ENCODE measurements at regions not wholly inside any gene's neighbourhood (a gene's known extent, or its start where the extent isn't known, plus 50 kb on each side); places are given as distances from the start of the nearest gene placed in this dataset.

DNA sequence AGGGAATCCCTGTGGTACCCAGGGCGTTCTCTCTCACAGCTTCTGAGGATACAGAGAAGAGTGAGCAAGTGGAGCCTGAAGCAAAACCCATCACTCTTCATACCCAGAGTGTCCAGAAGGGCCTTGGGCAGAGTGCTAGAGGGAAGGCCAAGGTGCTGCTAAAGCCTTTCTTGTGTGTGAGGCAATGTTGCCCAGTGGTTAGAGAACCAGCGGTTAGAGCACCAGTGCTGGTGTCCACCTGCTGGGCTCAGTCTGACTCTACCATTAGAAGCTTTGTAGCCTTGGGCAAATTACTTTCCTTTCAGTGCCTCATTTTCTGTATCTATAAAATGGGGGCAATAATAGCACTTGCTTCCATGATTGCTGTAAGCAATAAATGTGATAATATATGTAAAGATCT lies 210.5 kb upstream of the SKOR2 start:
- TF ChIP-seq, protein P1, sequence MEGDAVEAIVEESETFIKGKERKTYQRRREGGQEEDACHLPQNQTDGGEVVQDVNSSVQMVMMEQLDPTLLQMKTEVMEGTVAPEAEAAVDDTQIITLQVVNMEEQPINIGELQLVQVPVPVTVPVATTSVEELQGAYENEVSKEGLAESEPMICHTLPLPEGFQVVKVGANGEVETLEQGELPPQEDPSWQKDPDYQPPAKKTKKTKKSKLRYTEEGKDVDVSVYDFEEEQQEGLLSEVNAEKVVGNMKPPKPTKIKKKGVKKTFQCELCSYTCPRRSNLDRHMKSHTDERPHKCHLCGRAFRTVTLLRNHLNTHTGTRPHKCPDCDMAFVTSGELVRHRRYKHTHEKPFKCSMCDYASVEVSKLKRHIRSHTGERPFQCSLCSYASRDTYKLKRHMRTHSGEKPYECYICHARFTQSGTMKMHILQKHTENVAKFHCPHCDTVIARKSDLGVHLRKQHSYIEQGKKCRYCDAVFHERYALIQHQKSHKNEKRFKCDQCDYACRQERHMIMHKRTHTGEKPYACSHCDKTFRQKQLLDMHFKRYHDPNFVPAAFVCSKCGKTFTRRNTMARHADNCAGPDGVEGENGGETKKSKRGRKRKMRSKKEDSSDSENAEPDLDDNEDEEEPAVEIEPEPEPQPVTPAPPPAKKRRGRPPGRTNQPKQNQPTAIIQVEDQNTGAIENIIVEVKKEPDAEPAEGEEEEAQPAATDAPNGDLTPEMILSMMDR (IDR thresholded peaks at IDR 0.05) = no peak
- no peaks in the 10 kb centered on the region for H3K4me1 ChIP-seq
- H3K27me3 ChIP-seq = no peaks in the 10 kb centered on the region
- no peak for DNase-seq (ENCODE audit: low spot score)
- no peak overlapping the region for H3K4me3 ChIP-seq
- no peaks in the 10 kb centered on the region for H3K9me3 ChIP-seq
- no peaks in the 10 kb centered on the region for H3K36me3 ChIP-seq
- no peak overlapping the region for H3K27ac ChIP-seq

DNA sequence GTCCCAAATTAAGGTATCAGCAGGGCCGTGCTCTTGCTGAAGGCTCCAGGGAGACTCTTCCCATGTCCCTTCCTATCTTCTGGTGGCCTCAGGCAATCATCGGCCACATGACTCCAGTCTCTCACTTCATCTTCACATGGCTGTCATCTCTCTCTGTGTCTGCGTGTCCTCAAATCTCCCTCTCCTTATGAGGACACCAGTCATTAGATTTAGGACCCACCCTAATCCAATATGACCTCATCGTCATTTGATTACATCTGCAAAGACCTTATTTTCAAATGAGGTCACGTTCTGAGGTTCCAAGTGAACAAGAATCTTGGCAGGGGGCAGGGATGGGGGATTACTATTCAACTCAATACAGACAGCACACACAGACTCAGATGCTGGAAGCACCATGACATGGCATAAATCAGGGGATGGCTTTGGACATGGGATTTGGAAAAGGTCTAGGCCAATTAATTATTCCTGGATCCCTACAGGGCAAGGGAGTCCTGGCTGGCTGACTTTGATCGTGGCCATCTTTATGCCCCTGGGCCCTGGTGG lies 210.0 kb upstream of the SKOR2 start:
- no peaks in the 10 kb centered on the region for H3K27me3 ChIP-seq
- DNase-seq (ENCODE audit: low spot score) = no peak
- TF ChIP-seq, protein P1 (IDR thresholded peaks at IDR 0.05) = no peak
- no peak overlapping the region for H3K27ac ChIP-seq
- no peak overlapping the region for H3K4me3 ChIP-seq
- no peaks in the 10 kb centered on the region for H3K9me3 ChIP-seq
- H3K36me3 ChIP-seq = no peaks in the 10 kb centered on the region
- H3K4me1 ChIP-seq = no peaks in the 10 kb centered on the region

DNA sequence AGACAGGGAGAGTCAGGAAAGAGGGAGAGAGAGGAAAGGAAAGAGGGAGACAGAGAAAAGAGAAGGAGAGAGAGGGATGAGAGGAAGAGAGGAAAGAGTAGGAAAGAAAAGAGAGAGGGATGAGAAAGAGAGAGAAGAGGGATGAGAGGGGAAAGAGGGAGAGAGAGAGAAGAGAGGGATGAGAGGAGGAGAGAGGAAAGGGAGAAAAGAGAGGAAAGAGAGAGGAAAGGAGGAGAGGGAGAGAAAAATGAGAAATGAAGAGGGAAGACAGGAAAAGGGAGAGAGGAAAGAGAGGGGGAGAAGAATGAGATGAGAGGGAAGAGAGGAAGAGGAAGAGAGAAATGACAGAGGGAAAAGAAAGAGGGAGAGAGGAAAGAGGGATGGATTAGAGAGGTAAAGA lies 207.0 kb upstream of the SKOR2 start:
- H3K4me1 ChIP-seq = no peaks in the 10 kb centered on the region
- DNase-seq (ENCODE audit: low spot score) = no peak
- H3K27ac ChIP-seq = no peak overlapping the region
- TF ChIP-seq, protein P1 (IDR thresholded peaks at IDR 0.05) = no peak
- H3K27me3 ChIP-seq = no peaks in the 10 kb centered on the region
- no peaks in the 10 kb centered on the region for H3K36me3 ChIP-seq
- H3K9me3 ChIP-seq = no peaks in the 10 kb centered on the region
- H3K4me3 ChIP-seq = no peak overlapping the region

DNA sequence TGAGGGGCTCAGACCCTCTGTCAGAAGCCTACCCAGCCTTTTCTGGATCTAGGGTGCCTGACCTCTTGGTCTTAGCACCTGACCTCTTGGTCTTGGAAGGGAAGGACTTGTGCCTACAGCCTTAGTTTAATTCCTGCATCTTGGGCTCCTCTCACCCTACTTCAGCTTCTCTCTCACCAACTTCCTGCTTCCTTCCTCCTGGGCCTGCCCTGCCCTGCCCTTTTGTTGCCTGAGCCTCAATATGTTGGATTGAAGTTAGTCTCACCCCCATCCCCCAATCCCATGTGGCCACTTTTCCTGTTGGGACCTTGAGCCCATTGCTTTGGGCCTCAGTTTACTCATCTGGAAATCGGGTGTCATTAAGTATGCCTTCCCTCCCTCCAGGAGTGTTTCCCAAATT lies 206.2 kb upstream of the SKOR2 start:
- H3K4me3 ChIP-seq = no peak overlapping the region
- H3K9me3 ChIP-seq = no peaks in the 10 kb centered on the region
- DNase-seq (ENCODE audit: low spot score) = no peak
- TF ChIP-seq, protein P1 (IDR thresholded peaks at IDR 0.05) = no peak
- H3K4me1 ChIP-seq = no peaks in the 10 kb centered on the region
- H3K27ac ChIP-seq = no peak overlapping the region
- no peaks in the 10 kb centered on the region for H3K36me3 ChIP-seq
- no peaks in the 10 kb centered on the region for H3K27me3 ChIP-seq

DNA sequence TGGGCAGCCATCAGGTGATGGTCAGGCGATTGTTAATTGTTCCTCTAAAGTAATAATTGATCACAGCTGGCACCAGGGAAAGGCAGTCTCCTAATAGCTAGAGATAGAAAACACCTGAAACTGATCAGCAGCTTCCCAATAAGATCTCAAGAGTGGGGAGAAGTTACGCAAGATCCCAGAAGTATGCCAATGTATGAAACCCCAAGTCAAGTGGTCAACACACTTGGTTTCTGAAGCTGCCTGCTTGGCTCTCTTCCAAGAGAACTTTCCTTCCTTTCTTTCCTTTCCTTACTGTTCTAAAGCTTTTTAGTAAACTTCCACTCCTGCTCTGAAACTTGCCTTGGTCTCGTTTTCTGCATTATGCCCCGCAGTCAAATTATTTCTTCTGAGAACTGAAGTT lies 201.6 kb upstream of the SKOR2 start:
- Histone ChIP-seq H3K27ac (no peak overlapping the region), H3K9me3 (no peaks in the 10 kb centered on the region), H3K4me1 (no peaks in the 10 kb centered on the region), H3K36me3 (no peaks in the 10 kb centered on the region), H3K4me3 (no peak overlapping the region), H3K27me3 (no peaks in the 10 kb centered on the region)
- DNase-seq (ENCODE audit: low spot score) = no peak
- TF ChIP-seq, protein P1 (IDR thresholded peaks at IDR 0.05) = no peak

DNA sequence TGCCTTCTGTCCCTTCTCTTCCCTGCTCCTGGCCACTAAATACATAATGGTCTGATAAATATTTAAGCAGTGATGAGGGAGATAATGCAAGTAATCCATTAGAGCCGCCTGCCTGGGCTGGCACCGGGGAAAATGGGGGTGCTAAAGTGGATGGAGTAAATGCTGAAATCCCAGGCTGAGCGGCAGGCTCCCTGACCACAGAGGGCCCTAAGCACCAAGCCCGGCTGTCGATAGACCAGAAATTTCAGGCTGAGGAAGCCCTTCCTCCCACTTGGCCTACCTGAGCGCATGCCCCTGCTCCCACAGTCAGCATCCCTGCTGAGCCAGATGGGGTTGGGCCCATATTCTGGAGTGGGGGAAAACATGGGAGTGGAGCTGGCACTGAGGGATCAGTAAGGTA lies 197.5 kb upstream of the SKOR2 start:
- no peaks in the 10 kb centered on the region for H3K4me1 ChIP-seq
- H3K4me3 ChIP-seq = no peak overlapping the region
- H3K9me3 ChIP-seq = peaks cover 0 to 5% of the 10 kb centered on the region in 2 donors
- DNase-seq (ENCODE audit: low spot score) = no peak
- no peaks in the 10 kb centered on the region for H3K36me3 ChIP-seq
- TF ChIP-seq, protein P1 (IDR thresholded peaks at IDR 0.05) = no peak
- no peak overlapping the region for H3K27ac ChIP-seq
- no peaks in the 10 kb centered on the region for H3K27me3 ChIP-seq

All from right atrium auricular region (tissue), 2 donors.